NB4 (cell line): ENCODE measurements at regions not wholly inside any gene's neighbourhood (a gene's known extent, or its start where the extent isn't known, plus 50 kb on each side); places are given as distances from the start of the nearest gene placed in this dataset.

Experiments used
- CTCF ChIP-seq: IDR thresholded peaks from one replicate; pipeline ENCODE4 v1.5.1; 2012; ENCODE audit warnings: low read depth, low read length
- MAX ChIP-seq: IDR thresholded peaks from 2 replicates; pipeline ENCODE4 v1.6.1; 2011; ENCODE audit warnings: low read depth, low read length
- POLR2A ChIP-seq: IDR thresholded peaks from 2 replicates; pipeline ENCODE4 v1.6.1; 2011; ENCODE audit warnings: mild to moderate bottlenecking; ENCODE audit not compliant: insufficient read length; ENCODE audit errors: extremely low read depth

- TF ChIP-seq CTCF: no peak
- no peak for TF ChIP-seq POLR2A
- TF ChIP-seq MAX: no peak
These were observed 150.0 kb upstream of the SYT10 start for GRCh38 chr12:33589576-33590114.
